ENCODE measurements at regions not wholly inside any gene's neighbourhood (a gene's known extent, or its start where the extent isn't known, plus 50 kb on each side); places are given as distances from the start of the nearest gene placed in this dataset.

GRCh38 chr6:145483191-145483996 is 251.9 kb downstream of the EPM2A start:
- no peak for DNase-seq

DNA sequence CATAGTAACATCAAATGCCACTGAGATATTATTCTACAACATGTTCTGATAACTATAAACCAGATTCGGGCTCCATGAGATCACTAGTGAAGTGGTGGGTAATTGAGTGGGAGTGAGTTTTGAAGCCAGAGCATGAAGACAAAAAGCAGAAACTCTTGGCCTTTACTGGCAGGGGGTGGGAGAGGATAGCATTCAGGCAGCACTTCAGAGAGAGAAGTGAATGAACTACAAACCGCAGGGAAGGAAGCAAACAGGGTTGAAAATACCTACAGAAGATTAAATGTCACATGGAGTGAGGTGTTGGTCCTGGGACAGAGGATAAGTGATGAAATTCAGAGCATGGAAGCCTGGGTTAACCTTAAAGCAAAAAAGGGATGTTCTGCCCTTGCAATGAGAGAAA is 250.0 kb downstream of the EPM2A start:
- no peak for DNase-seq

DNA sequence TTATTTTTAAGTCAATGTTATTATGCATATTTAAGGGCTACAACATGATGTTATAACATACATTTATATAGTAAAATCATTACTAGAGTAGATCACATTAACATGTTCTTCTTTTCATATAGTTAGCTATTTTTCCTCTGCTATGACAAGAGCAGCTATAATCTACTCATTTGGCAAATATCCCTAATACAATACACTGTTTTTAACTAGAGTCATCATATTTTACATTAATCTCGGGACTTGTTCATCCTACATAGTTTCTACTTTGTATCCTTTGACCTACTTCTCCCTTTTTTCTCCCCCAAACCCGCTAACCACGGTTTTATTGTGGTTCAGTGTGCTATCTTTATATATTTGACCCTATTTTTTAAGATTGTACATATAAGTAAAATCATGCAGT is 249.0 kb downstream of the EPM2A start:
- no peak for DNase-seq

GRCh38 chr6:145489583-145489982 is 245.7 kb downstream of the EPM2A start:
- no peak for DNase-seq

DNA sequence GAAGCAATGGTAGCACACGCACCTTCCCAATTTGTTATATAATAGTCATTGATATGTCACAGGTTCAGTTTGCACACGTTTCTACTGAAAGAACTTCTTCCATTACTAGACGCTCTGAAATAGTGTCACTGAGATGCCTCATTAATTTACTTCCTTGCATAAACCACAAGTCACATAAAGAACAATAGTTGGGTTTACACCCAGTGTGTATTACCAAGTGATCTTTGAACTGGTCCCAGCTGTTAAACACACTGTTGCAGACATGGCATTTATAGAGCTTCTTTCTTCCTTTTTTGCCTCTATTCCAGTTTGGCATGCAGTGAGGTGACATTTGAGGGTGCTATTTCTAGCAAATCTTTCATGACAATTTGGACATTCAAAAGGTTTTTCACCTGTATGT is 245.3 kb downstream of the EPM2A start:
- DNase-seq = no peak

DNA sequence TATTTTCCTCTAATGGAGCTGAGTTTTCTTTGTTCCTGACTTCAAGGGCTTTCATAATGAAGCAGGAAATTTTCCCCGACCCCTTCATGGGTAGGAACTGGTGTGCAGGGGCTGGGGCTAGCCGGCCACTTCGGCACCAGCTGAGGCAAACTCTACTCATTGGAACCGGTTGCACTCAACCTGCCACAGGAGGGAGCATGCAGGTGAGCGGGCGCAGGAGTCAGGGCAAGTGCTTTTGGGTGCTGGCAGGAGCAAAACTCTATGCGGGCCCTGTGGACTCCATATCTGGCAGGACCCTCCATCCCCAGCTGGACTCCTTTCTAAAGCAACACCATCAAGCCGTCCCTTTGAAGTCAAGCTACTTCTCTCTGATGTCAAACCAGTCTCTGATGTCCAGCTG is 244.2 kb downstream of the EPM2A start:
- DNase-seq = no peak

GRCh38 chr6:145497006-145497405 is 238.3 kb downstream of the EPM2A start:
- no peak for DNase-seq

DNA sequence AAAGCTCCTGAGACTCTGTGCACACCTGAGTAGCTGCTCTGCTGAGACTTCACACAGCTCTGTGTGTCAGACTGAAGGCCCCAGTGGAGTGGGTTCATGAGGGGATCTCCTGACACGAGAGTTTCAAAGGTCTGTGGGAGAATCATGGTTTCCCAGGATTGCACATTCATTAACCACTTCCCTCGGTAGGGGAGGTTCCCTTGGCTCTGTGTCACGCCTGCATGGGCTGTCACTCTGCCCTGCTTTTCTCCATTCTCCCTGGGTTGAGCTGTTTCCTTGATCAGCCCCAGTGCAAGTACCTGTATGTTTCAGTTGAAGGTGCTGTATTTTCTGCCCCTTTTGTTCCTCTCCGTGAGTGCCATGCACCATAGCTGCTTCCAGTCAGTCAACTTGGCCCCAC is 236.9 kb downstream of the EPM2A start:
- DNase-seq = no peak

DNA sequence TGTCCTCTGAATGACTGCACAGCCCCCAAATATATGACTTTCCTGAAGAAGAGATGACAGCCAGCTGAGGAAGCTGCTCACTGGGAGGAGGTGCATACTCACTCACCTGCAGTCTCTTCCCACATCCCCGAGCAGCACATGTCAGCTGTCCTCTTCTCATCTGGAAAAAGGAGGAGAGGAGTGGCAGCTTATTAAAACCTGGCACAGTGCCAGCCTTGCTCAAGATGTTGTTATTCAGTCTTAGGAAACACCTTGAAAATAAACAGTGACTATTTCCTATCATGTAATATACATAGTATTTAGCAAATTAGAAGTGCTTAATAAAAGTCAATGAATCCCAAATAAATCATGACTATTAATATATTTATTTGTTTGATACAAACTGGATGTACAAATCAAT is 232.9 kb downstream of the EPM2A start:
- no peak for DNase-seq

GRCh38 chr6:145506136-145506535 is 229.2 kb downstream of the EPM2A start:
- no peak for DNase-seq

DNA sequence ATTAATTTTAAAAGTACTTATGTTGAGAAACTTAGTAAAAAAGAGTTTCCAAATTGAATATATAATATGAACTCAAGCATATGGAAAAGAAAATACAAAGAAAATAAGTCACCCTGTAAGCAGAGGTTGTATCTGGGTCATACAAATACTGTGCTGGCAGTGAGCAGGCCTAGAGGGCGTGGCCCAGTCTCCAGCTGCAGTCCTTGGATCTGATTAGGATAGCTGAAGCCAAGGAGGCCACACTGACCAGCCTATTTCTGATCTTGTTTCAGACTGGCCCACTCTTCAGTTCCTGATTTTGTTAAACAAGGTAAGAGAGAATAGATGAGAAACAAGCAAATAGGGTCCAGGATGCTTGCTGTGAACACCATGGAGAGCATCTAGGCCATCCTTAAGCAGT is 228.8 kb downstream of the EPM2A start:
- DNase-seq = no peak

GRCh38 chr6:145507239-145507638 is 228.1 kb downstream of the EPM2A start:
- DNase-seq = no peak

- no peak for DNase-seq
Measured at GRCh38 chr6:145508107-145508506, 227.2 kb downstream of the EPM2A start.

- no peak for DNase-seq
Measured at GRCh38 chr6:145517492-145517891, 217.8 kb downstream of the EPM2A start.

DNA sequence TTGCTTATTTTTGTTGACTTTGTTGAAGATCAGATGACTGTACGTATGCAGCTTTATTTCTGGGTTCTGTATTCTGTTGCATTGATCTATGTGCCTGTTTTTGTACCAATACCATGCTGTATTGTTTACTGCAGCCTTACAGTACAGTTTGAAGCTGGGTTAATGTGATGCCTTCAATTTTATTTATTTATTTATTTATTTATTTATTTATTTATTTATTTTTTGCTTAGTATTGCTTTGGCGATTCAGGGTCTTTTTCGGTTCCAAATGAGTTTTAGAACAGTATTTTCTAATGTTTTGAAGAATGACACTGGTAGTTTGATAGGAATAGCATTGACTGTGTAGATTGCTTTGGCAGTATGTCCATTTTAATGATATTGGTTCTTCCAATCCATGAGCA is 210.3 kb downstream of the EPM2A start:
- DNase-seq = no peak

DNA sequence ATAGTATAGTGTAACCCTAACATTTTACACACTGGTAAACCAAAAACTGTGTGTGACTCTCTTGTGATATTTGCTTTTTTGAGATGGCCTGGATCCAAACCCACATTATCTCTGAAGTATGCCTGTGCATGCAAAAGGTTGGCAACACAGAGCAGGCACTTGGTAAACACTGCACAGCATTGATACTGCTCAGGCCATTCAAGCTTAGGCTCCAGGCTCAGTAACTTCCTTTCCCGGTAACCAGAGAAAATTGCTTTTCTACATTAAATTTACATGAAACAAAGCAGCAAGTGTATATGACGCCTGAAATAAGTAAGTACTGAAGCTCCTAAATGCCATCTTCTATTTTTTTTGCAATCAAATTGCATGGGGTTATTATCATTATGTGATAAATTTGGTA is 205.7 kb downstream of the EPM2A start:
- DNase-seq = no peak

DNA sequence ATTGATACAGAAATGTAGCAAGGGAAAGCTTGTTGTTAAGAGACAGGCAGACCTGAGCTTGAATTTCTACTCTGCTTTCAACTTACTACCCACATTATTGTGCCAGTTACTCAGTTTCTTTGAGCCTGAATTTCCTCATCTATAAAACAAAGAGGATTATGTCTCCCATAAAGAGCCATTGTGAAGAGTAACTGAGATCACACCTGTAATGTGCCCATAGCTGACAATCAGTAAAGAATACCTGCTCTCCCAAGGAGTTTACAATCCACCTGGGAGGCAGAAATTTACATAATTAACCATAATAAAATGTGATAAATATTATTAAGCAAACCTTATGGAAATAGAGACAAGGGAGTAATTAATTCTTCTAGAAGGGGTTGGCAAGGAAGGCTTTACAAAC is 204.9 kb downstream of the EPM2A start:
- no peak for DNase-seq

- no peak for DNase-seq
Measured at GRCh38 chr6:145531032-145531431, 204.3 kb downstream of the EPM2A start.

DNA sequence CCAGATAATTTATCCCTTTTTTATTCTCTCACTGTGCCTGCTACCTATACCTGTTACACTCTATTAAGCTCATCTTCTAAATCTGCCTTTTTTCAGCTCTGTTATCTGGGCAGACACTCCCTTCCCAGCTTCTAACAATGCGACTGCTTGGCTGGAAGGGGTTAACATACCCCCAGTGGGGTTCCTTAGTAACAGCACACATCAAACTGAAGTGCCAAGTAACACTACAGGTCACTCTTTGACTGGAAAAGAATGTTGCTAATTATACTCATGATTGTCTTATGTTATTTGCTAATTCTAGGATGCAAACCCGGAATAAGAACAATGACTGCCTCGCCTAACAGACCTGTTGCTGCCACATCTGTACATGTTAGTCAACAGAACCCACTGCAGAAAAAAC is 203.5 kb downstream of the EPM2A start:
- DNase-seq = no peak

DNA sequence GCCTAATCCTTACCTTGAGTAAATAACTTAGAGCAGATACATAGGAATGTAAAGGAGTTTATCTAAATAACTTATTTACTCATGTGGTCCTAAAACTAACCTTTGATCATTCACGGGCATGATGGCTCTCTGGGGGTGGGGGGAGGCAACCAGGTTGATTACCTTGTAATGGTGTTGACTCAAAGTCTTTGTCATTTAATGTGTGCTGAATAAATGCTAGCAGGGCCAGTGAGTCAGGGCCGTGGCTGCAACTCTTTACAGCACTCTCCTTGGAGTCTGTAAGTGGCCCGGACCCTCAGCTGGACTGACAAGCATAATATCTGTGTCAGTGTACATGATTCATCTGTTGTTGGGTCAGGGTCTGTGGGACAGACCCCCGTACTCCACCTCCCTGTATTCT is 203.0 kb downstream of the EPM2A start:
- no peak for DNase-seq

DNA sequence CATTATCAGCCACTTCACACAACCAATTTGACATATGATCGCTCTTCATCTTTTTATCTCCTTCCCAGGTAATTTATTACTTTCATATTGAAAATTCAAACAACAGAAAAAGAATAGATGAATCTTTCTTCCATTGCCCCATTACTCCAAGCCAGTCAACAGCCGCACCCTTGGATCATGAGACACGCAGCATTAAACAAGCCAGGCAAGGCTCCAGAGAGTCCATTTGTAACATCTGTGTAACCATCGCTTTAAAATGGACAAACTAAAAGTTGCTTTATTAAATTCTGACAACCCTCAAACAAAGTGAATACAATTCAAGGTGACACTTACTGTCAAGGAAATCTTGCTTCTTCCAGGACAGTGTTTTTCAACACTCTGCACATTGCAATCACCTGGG is 200.3 kb downstream of the EPM2A start:
- no peak for DNase-seq

GRCh38 chr6:145538989-145539388 is 196.3 kb downstream of the EPM2A start:
- no peak for DNase-seq

- DNase-seq = no peak
Measured at GRCh38 chr6:145539831-145540230, 195.5 kb downstream of the EPM2A start.

DNA sequence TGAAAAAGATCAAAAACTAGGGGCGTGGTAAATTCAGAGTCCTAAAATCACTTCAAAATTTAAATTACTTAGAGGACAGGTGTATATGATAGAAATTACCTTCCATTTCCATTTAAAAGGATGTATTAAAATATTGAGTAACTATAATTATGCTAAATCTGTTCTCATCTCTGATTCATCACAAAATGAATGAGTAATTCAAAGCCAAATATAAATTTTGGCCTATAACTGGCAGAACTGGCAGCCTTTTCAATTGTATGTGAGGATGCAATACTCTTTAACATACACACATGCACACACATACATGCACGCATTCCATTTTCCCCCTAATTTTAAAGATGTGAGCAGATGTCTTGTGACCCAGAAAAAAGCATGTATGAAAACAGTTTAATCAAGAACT is 194.6 kb downstream of the EPM2A start:
- DNase-seq = no peak

GRCh38 chr6:145544041-145544440 is 191.3 kb downstream of the EPM2A start:
- DNase-seq = no peak
